EL (cell line): ENCODE measurements at regions not wholly inside any gene's neighbourhood (a gene's known extent, or its start where the extent isn't known, plus 50 kb on each side); places are given as distances from the start of the nearest gene placed in this dataset.
"Not testable (repeated sequence)": the region's sequence is repeated elsewhere in the genome, so short reads cannot be mapped to it uniquely, and the experiment has no call there.

Experiments used
- DNase-seq: peaks from one replicate; pipeline ENCODE4 v3.0.0-alpha.2; 2016

GRCh38 chr7:68816491-68816890 lies 781.8 kb upstream of the AUTS2 start:
- no peak for DNase-seq

- no peak for DNase-seq
Measured at GRCh38 chr7:68820321-68820720, 778.0 kb upstream of the AUTS2 start.

- DNase-seq: no peak
Measured at GRCh38 chr7:68821846-68822245, 776.4 kb upstream of the AUTS2 start.

GRCh38 chr7:68823996-68824780 lies 774.1 kb upstream of the AUTS2 start:
- DNase-seq: no peak

- DNase-seq: no peak
Measured at GRCh38 chr7:68828575-68828974, 769.7 kb upstream of the AUTS2 start.

GRCh38 chr7:68833422-68833821 lies 764.9 kb upstream of the AUTS2 start:
- DNase-seq: no peak

GRCh38 chr7:68839014-68839413 lies 759.3 kb upstream of the AUTS2 start:
- DNase-seq: no peak

GRCh38 chr7:68840991-68841390 lies 757.3 kb upstream of the AUTS2 start:
- no peak for DNase-seq

- not testable (repeated sequence) for DNase-seq
Measured at GRCh38 chr7:68843985-68844384, 754.3 kb upstream of the AUTS2 start.

GRCh38 chr7:68846811-68847325 lies 751.4 kb upstream of the AUTS2 start:
- no peak for DNase-seq

GRCh38 chr7:68853254-68853653 lies 745.0 kb upstream of the AUTS2 start:
- no peak for DNase-seq

GRCh38 chr7:68857571-68857970 lies 740.7 kb upstream of the AUTS2 start:
- DNase-seq: no peak

GRCh38 chr7:68858497-68858896 lies 739.8 kb upstream of the AUTS2 start:
- no peak for DNase-seq

GRCh38 chr7:68861171-68861570 lies 737.1 kb upstream of the AUTS2 start:
- DNase-seq: no peak

GRCh38 chr7:68862261-68862660 lies 736.0 kb upstream of the AUTS2 start:
- no peak for DNase-seq

GRCh38 chr7:68862736-68863135 lies 735.5 kb upstream of the AUTS2 start:
- DNase-seq: no peak

GRCh38 chr7:68865351-68866199 lies 732.7 kb upstream of the AUTS2 start:
- no peak for DNase-seq

GRCh38 chr7:68866200-68866570 lies 732.1 kb upstream of the AUTS2 start:
- no peak for DNase-seq

- DNase-seq: not testable (repeated sequence)
Measured at GRCh38 chr7:68866721-68867120, 731.6 kb upstream of the AUTS2 start.

GRCh38 chr7:68868978-68869377 lies 729.3 kb upstream of the AUTS2 start:
- no peak for DNase-seq

- no peak for DNase-seq
Measured at GRCh38 chr7:68873616-68874015, 724.7 kb upstream of the AUTS2 start.

- no peak for DNase-seq
Measured at GRCh38 chr7:68875857-68876256, 722.4 kb upstream of the AUTS2 start.

- DNase-seq: not testable (repeated sequence)
Measured at GRCh38 chr7:68887116-68887515, 711.2 kb upstream of the AUTS2 start.

GRCh38 chr7:68888971-68889385 lies 709.3 kb upstream of the AUTS2 start:
- DNase-seq: no peak
